Lower leg skin (tissue), 3 donors: ENCODE measurements at regions not wholly inside any gene's neighbourhood (a gene's known extent, or its start where the extent isn't known, plus 50 kb on each side); places are given as distances from the start of the nearest gene placed in this dataset.

Experiments
- CTCF ChIP-seq, 3 donors: fragments of 450-650 bp; IDR thresholded peaks; one replicate each; pipeline ENCODE4 v1.5.1; 2016; ENCODE audit warnings: antibody characterized with exemption in 3 of 3, mild to moderate bottlenecking in 3 of 3, moderate library complexity in 2 of 3
- POLR2A ChIP-seq, 2 donors: fragments of 450-650 bp; IDR thresholded peaks; one replicate each; pipeline ENCODE4 v1.6.1; 2016 to 2017; ENCODE audit warnings: antibody characterized with exemption in 2 of 2, mild to moderate bottlenecking in 1 of 2, moderate library complexity in 1 of 2

- TF ChIP-seq CTCF (IDR thresholded peaks at IDR 0.05): no peak
- no peak for TF ChIP-seq POLR2A (IDR thresholded peaks at IDR 0.05)
Observed at GRCh38 chr14:38860530-38860929, 242.5 kb downstream of the SEC23A start.
